GM23338 (cell line): ENCODE measurements at regions not wholly inside any gene's neighbourhood (a gene's known extent, or its start where the extent isn't known, plus 50 kb on each side); places are given as distances from the start of the nearest gene placed in this dataset.

Experiments used
- CTCF ChIP-seq, 2 experiments: fragments of 200-600 bp in 1 of 2; sonication (generic) in 1 of 2; conservative IDR thresholded peaks; 2 replicates each; pipeline versions ENCODE4 v1.5.1 to v1.6.1; 2016 to 2017; ENCODE audit warnings: antibody characterized with exemption in 2 of 2, low read depth in 2 of 2, mild to moderate bottlenecking in 2 of 2, moderate library complexity in 1 of 2
- EZH2 ChIP-seq: fragments of 200-600 bp; sonication (generic); IDR thresholded peaks from one replicate; pipeline ENCODE4 v1.8.0; 2017; ENCODE audit warnings: antibody characterized with exemption, mild to moderate bottlenecking, low read depth; ENCODE audit not compliant: unreplicated experiment
- EZH2phosphoT487 ChIP-seq: fragments of 200-600 bp; sonication (generic); IDR thresholded peaks from one replicate; pipeline ENCODE4 v1.8.1; 2018; ENCODE audit warnings: antibody characterized with exemption; ENCODE audit not compliant: unreplicated experiment
- POLR2AphosphoS5 ChIP-seq: IDR thresholded peaks from 2 replicates; pipeline ENCODE4 v1.6.1; 2016; ENCODE audit warnings: antibody characterized with exemption, low read depth
- REST ChIP-seq: IDR thresholded peaks from one replicate; pipeline ENCODE4 v1.6.1; 2018; ENCODE audit warnings: antibody characterized with exemption; ENCODE audit not compliant: unreplicated experiment

GRCh38 chr1:114331936-114332335 is 178.3 kb upstream of the SYT6 start:
- TF ChIP-seq CTCF (conservative IDR thresholded peaks at IDR 0.05; ENCODE audit: low read depth in 2 of 2): no peak
- no peak for TF ChIP-seq POLR2AphosphoS5
- no peak for TF ChIP-seq EZH2
- no peak for TF ChIP-seq EZH2phosphoT487
- TF ChIP-seq REST: no peak
